ENCODE measurements at regions not wholly inside any gene's neighbourhood (a gene's known extent, or its start where the extent isn't known, plus 50 kb on each side); places are given as distances from the start of the nearest gene placed in this dataset.

- Histone ChIP-seq H3K36me3 (no peaks in the 10 kb centered on the region), H3K27me3 (no peaks in the 10 kb centered on the region), H3K27ac (replicated peaks in 1 of 4) (no peak overlapping the region), H3K9me3 (no peaks in the 10 kb centered on the region), H3K4me3 (no peak overlapping the region), H3K4me1 (no peaks in the 10 kb centered on the region)
- intact Hi-C loops (cut with DNase I), result no loop called here
- TF ChIP-seq POLR2AphosphoS5 (IDR thresholded peaks at IDR 0.05) (no peak), EP300 (IDR thresholded peaks at IDR 0.05) (no peak), CTCF (IDR thresholded peaks at IDR 0.05) (no peak), POLR2A (IDR thresholded peaks at IDR 0.05; ENCODE audit: low read depth) (no peak)
- no peak for DNase-seq (ENCODE audit: extremely low spot score)
- 91% methylated on average over 2 of the region's 2 CpGs for WGBS
Measured at GRCh38 chr13:79909644-79910043, 428.7 kb downstream of the NDFIP2 start.

DNA sequence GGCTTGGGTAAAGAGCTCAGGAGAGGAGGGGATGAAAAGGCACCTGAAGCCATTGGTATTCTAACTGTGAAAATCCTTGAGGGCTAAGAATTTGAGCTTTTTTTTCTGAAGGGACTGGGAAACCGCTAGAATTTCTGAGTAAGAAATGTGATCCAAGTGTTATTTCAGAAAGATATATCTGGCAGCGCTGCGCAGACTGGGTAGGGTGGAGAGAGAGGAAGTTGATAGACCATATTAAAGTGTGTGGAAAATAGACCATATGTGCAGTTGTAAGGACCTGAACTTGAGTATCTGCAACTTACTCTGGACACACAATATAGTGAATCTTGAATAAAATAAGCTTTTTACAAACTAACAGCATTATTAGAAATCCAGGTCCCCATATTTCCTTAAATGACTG lies 427.4 kb downstream of the NDFIP2 start:
- Histone ChIP-seq H3K9me3 (no peaks in the 10 kb centered on the region), H3K27me3 (no peaks in the 10 kb centered on the region), H3K36me3 (no peaks in the 10 kb centered on the region), H3K27ac (replicated peaks in 1 of 4) (no peak overlapping the region), H3K4me1 (no peaks in the 10 kb centered on the region), H3K4me3 (no peak overlapping the region)
- no peak for TF ChIP-seq CTCF (IDR thresholded peaks at IDR 0.05)
- TF ChIP-seq POLR2AphosphoS5 (IDR thresholded peaks at IDR 0.05), result no peak
- no peak for TF ChIP-seq POLR2A (IDR thresholded peaks at IDR 0.05; ENCODE audit: low read depth)
- TF ChIP-seq EP300 (IDR thresholded peaks at IDR 0.05), result no peak
- intact Hi-C loops (cut with DNase I), result no loop called here
- no peak for DNase-seq (ENCODE audit: extremely low spot score)
- 51% methylated on average over 3 of the region's 3 CpGs for WGBS

DNA sequence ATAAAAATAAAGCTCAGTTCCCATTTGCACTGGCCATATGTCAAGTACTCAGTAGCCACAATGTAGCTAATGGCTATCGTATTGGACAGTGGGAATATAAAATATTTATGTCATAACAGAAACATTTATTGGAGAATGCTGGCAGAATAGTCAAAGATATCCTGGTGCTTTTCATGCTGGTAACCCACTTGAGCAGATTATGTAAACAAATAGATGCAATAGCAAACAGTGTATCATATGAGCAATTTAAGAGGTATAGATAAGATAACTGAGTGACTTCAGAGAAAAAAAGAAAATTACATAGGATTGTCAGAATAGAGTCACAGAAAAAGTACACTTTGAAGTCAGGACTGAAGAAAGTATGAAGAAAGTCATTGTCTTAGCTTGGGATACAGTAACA lies 426.6 kb downstream of the NDFIP2 start:
- no peaks in the 10 kb centered on the region for H3K36me3 ChIP-seq
- no peak for TF ChIP-seq EP300 (IDR thresholded peaks at IDR 0.05)
- TF ChIP-seq POLR2AphosphoS5 (IDR thresholded peaks at IDR 0.05), result no peak
- TF ChIP-seq POLR2A (IDR thresholded peaks at IDR 0.05; ENCODE audit: low read depth), result no peak
- no peak for TF ChIP-seq CTCF (IDR thresholded peaks at IDR 0.05)
- H3K9me3 ChIP-seq, result no peaks in the 10 kb centered on the region
- no peaks in the 10 kb centered on the region for H3K27me3 ChIP-seq
- WGBS, result 100% methylated on average over 1 of the region's 1 CpG
- no peak for DNase-seq (ENCODE audit: extremely low spot score)
- no peaks in the 10 kb centered on the region for H3K4me1 ChIP-seq
- no peak overlapping the region for H3K4me3 ChIP-seq
- intact Hi-C loops (cut with DNase I), result no loop called here
- H3K27ac ChIP-seq (replicated peaks in 1 of 4), result no peak overlapping the region

DNA sequence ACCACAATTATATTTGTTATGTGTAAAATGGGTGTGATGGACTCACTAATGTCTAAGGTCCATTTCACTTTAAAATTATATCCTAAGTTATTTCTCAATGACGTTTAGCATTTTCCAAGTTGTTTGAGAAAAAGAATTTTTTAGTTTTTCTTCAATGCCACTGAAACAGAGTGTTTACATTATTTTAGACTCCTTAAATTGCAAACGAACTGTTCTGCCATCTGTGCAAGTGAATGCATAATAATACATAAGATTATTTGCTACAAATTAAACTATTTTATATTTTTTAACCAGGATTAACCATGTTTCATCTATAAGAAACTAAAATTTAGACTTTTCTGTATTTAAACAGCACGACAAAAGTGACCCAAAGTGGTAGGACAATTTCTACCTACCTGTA lies 425.4 kb downstream of the NDFIP2 start:
- WGBS, result 82% methylated on average over 3 of the region's 3 CpGs
- H3K4me3 ChIP-seq, result no peak overlapping the region
- no peak for TF ChIP-seq POLR2AphosphoS5 (IDR thresholded peaks at IDR 0.05)
- TF ChIP-seq EP300 (IDR thresholded peaks at IDR 0.05), result no peak
- no peak for TF ChIP-seq CTCF (IDR thresholded peaks at IDR 0.05)
- TF ChIP-seq POLR2A (IDR thresholded peaks at IDR 0.05; ENCODE audit: low read depth), result no peak
- no peaks in the 10 kb centered on the region for H3K9me3 ChIP-seq
- no peaks in the 10 kb centered on the region for H3K4me1 ChIP-seq
- intact Hi-C loops (cut with DNase I), result no loop called here
- no peaks in the 10 kb centered on the region for H3K27me3 ChIP-seq
- DNase-seq (ENCODE audit: extremely low spot score), result no peak
- H3K36me3 ChIP-seq, result no peaks in the 10 kb centered on the region
- no peak overlapping the region for H3K27ac ChIP-seq (replicated peaks in 1 of 4)

DNA sequence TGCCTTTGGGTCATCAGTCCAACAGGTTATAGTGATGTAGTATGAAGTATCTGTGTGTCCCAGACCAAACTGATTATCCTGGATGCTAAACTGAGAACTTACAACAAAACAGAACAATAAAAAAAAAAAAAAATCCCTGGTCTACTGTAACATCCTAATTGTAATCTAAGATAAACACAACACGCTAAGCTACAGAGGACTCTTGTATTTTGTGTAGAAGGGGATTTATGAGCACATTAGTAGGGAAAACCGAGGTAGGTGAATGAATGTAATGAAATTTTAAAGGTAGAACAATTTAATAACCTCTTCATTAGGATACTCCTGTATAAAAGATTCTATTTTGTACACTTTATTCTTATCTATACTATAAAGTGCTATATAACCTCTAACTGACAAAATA lies 424.1 kb downstream of the NDFIP2 start:
- no peak overlapping the region for H3K4me3 ChIP-seq

More for the DNA sequence above, 424.1 kb downstream of the NDFIP2 start:
- intact Hi-C loops (cut with DNase I), result no loop called here
- no peaks in the 10 kb centered on the region for H3K36me3 ChIP-seq
- WGBS, result 67% methylated on average over 2 of the region's 2 CpGs
- no peak overlapping the region for H3K27ac ChIP-seq (replicated peaks in 1 of 4)
- no peaks in the 10 kb centered on the region for H3K4me1 ChIP-seq
- DNase-seq (ENCODE audit: extremely low spot score), result no peak
- no peaks in the 10 kb centered on the region for H3K9me3 ChIP-seq
- no peaks in the 10 kb centered on the region for H3K27me3 ChIP-seq
- TF ChIP-seq EP300 (IDR thresholded peaks at IDR 0.05) (no peak), POLR2A (IDR thresholded peaks at IDR 0.05; ENCODE audit: low read depth) (no peak), CTCF (IDR thresholded peaks at IDR 0.05) (no peak), POLR2AphosphoS5 (IDR thresholded peaks at IDR 0.05) (no peak)

Data from esophagus muscularis mucosa (tissue), 4 donors.